ENCODE measurements at regions not wholly inside any gene's neighbourhood (a gene's known extent, or its start where the extent isn't known, plus 50 kb on each side); places are given as distances from the start of the nearest gene placed in this dataset.
A peak's percentile ranks its signal among the peaks of the same experiment; 100 is the strongest.

- no peak for DNase-seq (ENCODE audit: low read depth)
Observed at GRCh38 chr18:32544088-32544487, 73.4 kb upstream of the GAREM1 start.

- DNase-seq (ENCODE audit: low read depth): no peak
Observed at GRCh38 chr18:32542221-32542798, 71.6 kb upstream of the GAREM1 start.

- peak; percentile 1 for DNase-seq (ENCODE audit: low read depth)
Observed at GRCh38 chr18:32530947-32531651, 60.4 kb upstream of the GAREM1 start.

DNA sequence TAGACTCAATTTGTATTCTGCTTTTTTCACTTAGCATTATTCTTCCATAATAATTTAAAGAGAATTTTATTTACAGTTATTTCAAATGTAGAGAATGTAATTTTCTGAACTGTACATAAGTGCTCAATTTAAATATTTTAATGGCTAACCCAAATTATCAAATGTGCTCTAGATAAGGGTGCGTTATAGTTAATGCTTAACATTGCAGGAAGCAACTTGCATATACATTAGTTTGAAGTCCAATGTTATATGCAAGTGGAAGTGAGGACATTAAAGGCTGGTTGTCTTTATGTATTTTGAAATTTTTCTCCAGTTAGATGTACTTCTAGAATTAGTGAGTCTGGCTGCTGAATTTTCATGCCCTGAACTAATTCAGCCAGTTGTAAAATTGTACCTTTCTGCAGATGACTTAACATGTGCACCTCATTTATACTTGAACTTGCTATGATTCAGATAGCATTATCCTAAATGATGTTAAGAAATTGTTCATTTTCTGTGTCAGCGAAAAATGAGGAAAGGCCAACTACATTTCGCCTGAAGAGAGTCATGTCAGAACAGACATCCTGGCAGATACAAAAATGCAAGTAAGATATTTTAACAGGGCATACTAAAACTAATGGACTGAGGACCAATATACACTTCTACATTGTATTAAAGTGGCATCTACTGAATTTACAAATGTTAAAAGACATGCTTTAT, 59.2 kb upstream of the GAREM1 start:
- DNase-seq (ENCODE audit: low read depth): no peak

GRCh38 chr18:32520771-32521170, 50.1 kb upstream of the GAREM1 start:
- DNase-seq (ENCODE audit: low read depth): no peak

Data from RPMI7951 (cell line).